MM.1S (cell line): ENCODE measurements at regions not wholly inside any gene's neighbourhood (a gene's known extent, or its start where the extent isn't known, plus 50 kb on each side); places are given as distances from the start of the nearest gene placed in this dataset.
A peak's percentile ranks its signal among the peaks of the same experiment; 100 is the strongest.

ENCODE experiments used
- DNase-seq: peaks from one replicate; pipeline ENCODE4 v3.0.0-alpha.2; 2015
- H2AFZ ChIP-seq: fragments of 300-600 bp; sonication (generic); 2 replicates; pipeline ENCODE4 v1.6.0; 2016; ENCODE audit warnings: antibody characterized with exemption, low read length
- H3F3A ChIP-seq: fragments of 300-600 bp; sonication (generic); 2 replicates; pipeline ENCODE4 v1.6.1; 2016; ENCODE audit warnings: mild to moderate bottlenecking, antibody characterized with exemption, low read length, moderate library complexity, mixed read lengths; ENCODE audit not compliant: insufficient read depth
- H3K27ac ChIP-seq: fragments of 300-600 bp; sonication (generic); 2 replicates; pipeline ENCODE4 v1.5.1; 2016; ENCODE audit warnings: mild to moderate bottlenecking, low read length
- H3K27me3 ChIP-seq: fragments of 300-600 bp; sonication (generic); replicated peaks from 2 replicates; pipeline ENCODE4 v1.6.0; 2016; ENCODE audit warnings: low read length; ENCODE audit not compliant: insufficient read depth
- H3K36me3 ChIP-seq: fragments of 300-600 bp; sonication (generic); replicated peaks from 2 replicates; pipeline ENCODE4 v1.6.1; 2016; ENCODE audit warnings: mild to moderate bottlenecking, low read length, mixed read lengths; ENCODE audit not compliant: insufficient read depth
- H3K4me1 ChIP-seq: fragments of 300-600 bp; sonication (generic); 2 replicates; pipeline ENCODE4 v1.6.1; 2016; ENCODE audit warnings: low read length, mixed read lengths
- H3K4me2 ChIP-seq: fragments of 300-600 bp; sonication (generic); 2 replicates; pipeline ENCODE4 v1.6.0; 2016; ENCODE audit warnings: low read depth, low read length
- H3K4me3 ChIP-seq: fragments of 300-600 bp; sonication (generic); 2 replicates; pipeline ENCODE4 v1.5.1; 2016; ENCODE audit warnings: low read length, mixed read lengths
- H3K79me2 ChIP-seq: fragments of 300-600 bp; sonication (generic); 2 replicates; pipeline ENCODE4 v1.6.1; 2016; ENCODE audit warnings: mixed run types, low read length, mixed read lengths
- H3K9ac ChIP-seq: fragments of 300-600 bp; sonication (generic); 2 replicates; pipeline ENCODE4 v1.6.1; 2016; ENCODE audit warnings: low read length, mixed read lengths
- H3K9me2 ChIP-seq: fragments of 300-600 bp; sonication (generic); replicated peaks from 2 replicates; pipeline ENCODE4 v1.6.1; 2016; ENCODE audit warnings: mild to moderate bottlenecking, low read length, mixed read lengths; ENCODE audit not compliant: insufficient read depth
- H3K9me3 ChIP-seq: fragments of 300-600 bp; sonication (generic); replicated peaks from 2 replicates; pipeline ENCODE4 v1.6.1; 2016; ENCODE audit warnings: mild to moderate bottlenecking, low read length, mixed read lengths; ENCODE audit not compliant: insufficient read depth
- H4K20me1 ChIP-seq: fragments of 300-600 bp; sonication (generic); 2 replicates; pipeline ENCODE4 v1.6.1; 2016; ENCODE audit warnings: mild to moderate bottlenecking, low read length, moderate library complexity, mixed read lengths; ENCODE audit not compliant: insufficient read depth
- CTCF ChIP-seq: fragments of 300-600 bp; sonication (generic); IDR thresholded peaks from 2 replicates; pipeline ENCODE4 v1.5.1; 2016; ENCODE audit warnings: antibody characterized with exemption, low read length, mixed read lengths
- EZH2 ChIP-seq: fragments of 300-600 bp; sonication (generic); optimal IDR thresholded peaks from 2 replicates; pipeline ENCODE3; 2017; ENCODE audit warnings: low read depth, mild to moderate bottlenecking, antibody characterized with exemption, low read length, mixed read lengths
- EZH2phosphoT487 ChIP-seq: fragments of 300-600 bp; sonication (generic); IDR thresholded peaks from 2 replicates; pipeline ENCODE4 v1.6.1; 2018; ENCODE audit warnings: antibody characterized with exemption, low read length

GRCh38 chr5:28374492-28374967 lies 1336.1 kb upstream of the CDH9 start:
- no peak overlapping the region for H3K27ac ChIP-seq
- H4K20me1 ChIP-seq, result no peaks in the 10 kb centered on the region
- H3K9me3 ChIP-seq, result no peaks in the 10 kb centered on the region
- no peak overlapping the region for H3K4me2 ChIP-seq
- H3F3A ChIP-seq, result no peaks in the 10 kb centered on the region
- H3K9me2 ChIP-seq, result no peaks in the 10 kb centered on the region
- H3K4me3 ChIP-seq, result no peak overlapping the region
- no peaks in the 10 kb centered on the region for H3K27me3 ChIP-seq
- H3K79me2 ChIP-seq, result no peaks in the 10 kb centered on the region
- no peak overlapping the region for H3K9ac ChIP-seq
- no peaks in the 10 kb centered on the region for H3K36me3 ChIP-seq
- DNase-seq, result no peak
- TF ChIP-seq EZH2phosphoT487 (no peak), CTCF (no peak), EZH2 (no peak)
- H3K4me1 ChIP-seq, result no peaks in the 10 kb centered on the region
- H2AFZ ChIP-seq, result no peak overlapping the region

GRCh38 chr5:28370896-28371295 lies 1332.5 kb upstream of the CDH9 start:
- Histone ChIP-seq H3K36me3 (no peaks in the 10 kb centered on the region), H3K27me3 (no peaks in the 10 kb centered on the region), H3K9me2 (no peaks in the 10 kb centered on the region), H3K4me2 (no peak overlapping the region), H3K4me1 (no peaks in the 10 kb centered on the region), H3K79me2 (no peaks in the 10 kb centered on the region), H3K9ac (no peak overlapping the region), H3K4me3 (no peak overlapping the region), H3K9me3 (no peaks in the 10 kb centered on the region), H2AFZ (no peak overlapping the region), H3K27ac (no peak overlapping the region), H3F3A (no peaks in the 10 kb centered on the region), H4K20me1 (no peaks in the 10 kb centered on the region)
- TF ChIP-seq EZH2phosphoT487 (no peak), EZH2 (no peak), CTCF (no peak)
- DNase-seq, result no peak

GRCh38 chr5:28369418-28369817 lies 1331.0 kb upstream of the CDH9 start:
- H3K9me3 ChIP-seq, result no peaks in the 10 kb centered on the region
- no peaks in the 10 kb centered on the region for H3F3A ChIP-seq
- no peak overlapping the region for H3K4me3 ChIP-seq
- DNase-seq, result no peak
- H3K27me3 ChIP-seq, result no peaks in the 10 kb centered on the region
- no peaks in the 10 kb centered on the region for H3K9me2 ChIP-seq
- no peak overlapping the region for H3K9ac ChIP-seq
- H3K4me2 ChIP-seq, result no peak overlapping the region
- H3K4me1 ChIP-seq, result no peaks in the 10 kb centered on the region
- no peaks in the 10 kb centered on the region for H4K20me1 ChIP-seq
- H3K27ac ChIP-seq, result no peak overlapping the region
- H2AFZ ChIP-seq, result no peak overlapping the region
- TF ChIP-seq EZH2, result no peak
- TF ChIP-seq EZH2phosphoT487, result no peak
- TF ChIP-seq CTCF, result no peak
- no peaks in the 10 kb centered on the region for H3K36me3 ChIP-seq
- H3K79me2 ChIP-seq, result no peaks in the 10 kb centered on the region

GRCh38 chr5:28355831-28356230 lies 1317.4 kb upstream of the CDH9 start:
- H3K9me3 ChIP-seq, result no peaks in the 10 kb centered on the region
- H4K20me1 ChIP-seq, result no peaks in the 10 kb centered on the region
- H3K9ac ChIP-seq, result no peak overlapping the region
- H3K36me3 ChIP-seq, result no peaks in the 10 kb centered on the region
- no peak for TF ChIP-seq EZH2phosphoT487
- TF ChIP-seq EZH2, result no peak
- TF ChIP-seq CTCF, result no peak
- no peaks in the 10 kb centered on the region for H3K9me2 ChIP-seq
- 0 out of 2 replicates have a peak, but pooled peaks cover 3% of the 10 kb centered on the region for H3K4me1 ChIP-seq
- no peaks in the 10 kb centered on the region for H3F3A ChIP-seq
- H3K27ac ChIP-seq, result no peak overlapping the region
- DNase-seq, result peak; percentile 15
- no peaks in the 10 kb centered on the region for H3K79me2 ChIP-seq
- no peak overlapping the region for H2AFZ ChIP-seq
- no peak overlapping the region for H3K4me3 ChIP-seq
- no peak overlapping the region for H3K4me2 ChIP-seq
- H3K27me3 ChIP-seq, result no peaks in the 10 kb centered on the region
